ENCODE measurements at regions not wholly inside any gene's neighbourhood (a gene's known extent, or its start where the extent isn't known, plus 50 kb on each side); places are given as distances from the start of the nearest gene placed in this dataset.

DNA sequence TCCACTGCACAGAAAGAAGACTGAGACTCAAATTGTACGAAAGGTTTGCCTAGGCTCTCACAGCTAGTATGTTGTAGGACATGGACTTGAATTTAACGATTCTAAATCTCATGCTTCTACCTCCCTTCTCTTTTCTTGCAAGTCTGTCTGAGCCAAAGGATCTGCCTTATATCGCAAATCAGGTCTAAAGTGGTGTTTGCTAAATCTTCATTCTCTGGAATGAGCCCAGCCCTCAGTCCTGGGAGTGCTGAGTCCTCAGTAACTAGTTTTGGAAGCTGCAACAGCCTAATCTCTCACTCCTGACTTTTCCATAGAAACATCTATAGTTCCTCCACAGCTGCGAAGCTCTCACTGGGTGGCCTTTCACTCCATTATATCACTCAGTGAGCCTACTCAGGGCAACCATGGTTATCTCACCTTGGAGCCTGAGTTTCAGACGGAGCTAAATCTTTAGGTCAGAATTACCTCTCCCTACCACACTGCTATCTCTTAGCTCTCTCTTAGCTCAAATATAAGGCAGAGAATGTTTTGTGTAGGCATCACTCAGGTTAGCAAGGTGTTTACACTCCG, 575.5 kb upstream of the C16orf82 start:
- TF ChIP-seq, protein P1, sequence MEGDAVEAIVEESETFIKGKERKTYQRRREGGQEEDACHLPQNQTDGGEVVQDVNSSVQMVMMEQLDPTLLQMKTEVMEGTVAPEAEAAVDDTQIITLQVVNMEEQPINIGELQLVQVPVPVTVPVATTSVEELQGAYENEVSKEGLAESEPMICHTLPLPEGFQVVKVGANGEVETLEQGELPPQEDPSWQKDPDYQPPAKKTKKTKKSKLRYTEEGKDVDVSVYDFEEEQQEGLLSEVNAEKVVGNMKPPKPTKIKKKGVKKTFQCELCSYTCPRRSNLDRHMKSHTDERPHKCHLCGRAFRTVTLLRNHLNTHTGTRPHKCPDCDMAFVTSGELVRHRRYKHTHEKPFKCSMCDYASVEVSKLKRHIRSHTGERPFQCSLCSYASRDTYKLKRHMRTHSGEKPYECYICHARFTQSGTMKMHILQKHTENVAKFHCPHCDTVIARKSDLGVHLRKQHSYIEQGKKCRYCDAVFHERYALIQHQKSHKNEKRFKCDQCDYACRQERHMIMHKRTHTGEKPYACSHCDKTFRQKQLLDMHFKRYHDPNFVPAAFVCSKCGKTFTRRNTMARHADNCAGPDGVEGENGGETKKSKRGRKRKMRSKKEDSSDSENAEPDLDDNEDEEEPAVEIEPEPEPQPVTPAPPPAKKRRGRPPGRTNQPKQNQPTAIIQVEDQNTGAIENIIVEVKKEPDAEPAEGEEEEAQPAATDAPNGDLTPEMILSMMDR (IDR thresholded peaks at IDR 0.05), result no peak
- TF ChIP-seq POLR2A (IDR thresholded peaks at IDR 0.05), result no peak
